ENCODE measurements at regions not wholly inside any gene's neighbourhood (a gene's known extent, or its start where the extent isn't known, plus 50 kb on each side); places are given as distances from the start of the nearest gene placed in this dataset.

GRCh38 chr6:167589615-167589940 lies 237.1 kb upstream of the AFDN start:
- DNase-seq = no peak

GRCh38 chr6:167590193-167590592 lies 236.5 kb upstream of the AFDN start:
- no peak for DNase-seq
